Activated naive CD4-positive, alpha-beta T cell treated with anti-CD3 and anti-CD28 coated beads, Interleukin-2, amount 50 U/mL, for 72 hours (primary cell): ENCODE measurements at regions not wholly inside any gene's neighbourhood (a gene's known extent, or its start where the extent isn't known, plus 50 kb on each side); places are given as distances from the start of the nearest gene placed in this dataset.

Experiments used
- ATAC-seq, 2 donors: fragments of 150-1000 bp; cut with Tn5 transposase; 2 replicates each; pipeline ENCODE4 v1.10.0; 2021; ENCODE audit warnings: mild to moderate bottlenecking in 2 of 2, moderate library complexity in 2 of 2
- DNase-seq, 2 donors: peaks; one replicate each; pipeline ENCODE4 v3.0.0; 2021 to 2022; ENCODE audit warnings: low spot score in 2 of 2
- H3K27ac Mint-ChIP-seq, 2 donors: one replicate each; pipeline ENCODE4 v1.8.0; 2022; ENCODE audit warnings: mild to moderate bottlenecking in 2 of 2, mixed read lengths in 2 of 2
- H3K36me3 Mint-ChIP-seq, 2 donors: one replicate each; pipeline ENCODE4 v1.8.0; 2022; ENCODE audit warnings: mixed read lengths in 2 of 2
- H3K9me3 Mint-ChIP-seq, 2 donors: one replicate each; pipeline ENCODE4 v1.8.0; 2022; ENCODE audit warnings: mixed read lengths in 2 of 2

- peaks cover 0 to 7% of the 10 kb centered on the region in 2 donors for H3K36me3 Mint-ChIP-seq
- ATAC-seq (no peak), DNase-seq (no peak)
- no peak overlapping the region for H3K27ac Mint-ChIP-seq
- H3K9me3 Mint-ChIP-seq: peaks cover 0 to 4% of the 10 kb centered on the region in 2 donors
These were observed 384.3 kb upstream of the NR2F2 start for GRCh38 chr15:95946241-95946640.

GRCh38 chr15:95946926-95947325 is 383.6 kb upstream of the NR2F2 start:
- ATAC-seq (no peak), DNase-seq (no peak)
- Mint-ChIP-seq H3K9me3 (peaks cover 0 to 4% of the 10 kb centered on the region in 2 donors), H3K36me3 (peaks cover 2 to 7% of the 10 kb centered on the region in 2 donors), H3K27ac (no peak overlapping the region)

GRCh38 chr15:95948411-95948810 is 382.1 kb upstream of the NR2F2 start:
- peaks cover 0 to 4% of the 10 kb centered on the region in 2 donors for H3K9me3 Mint-ChIP-seq
- DNase-seq (no peak), ATAC-seq (no peak)
- H3K36me3 Mint-ChIP-seq: peaks cover 5 to 7% of the 10 kb centered on the region in 2 donors
- H3K27ac Mint-ChIP-seq: no peak overlapping the region

GRCh38 chr15:95953032-95953431 is 377.5 kb upstream of the NR2F2 start:
- H3K9me3 Mint-ChIP-seq: peaks cover 0 to 4% of the 10 kb centered on the region in 2 donors
- peaks cover 0 to 5% of the 10 kb centered on the region in 2 donors for H3K36me3 Mint-ChIP-seq
- H3K27ac Mint-ChIP-seq: no peak overlapping the region
- DNase-seq: no peak
- ATAC-seq: no peak

- no peak for DNase-seq
- peaks cover 0 to 10% of the 10 kb centered on the region in 2 donors for H3K36me3 Mint-ChIP-seq
- no peak overlapping the region for H3K27ac Mint-ChIP-seq
- H3K9me3 Mint-ChIP-seq: peaks cover 8 to 21% of the 10 kb centered on the region in 2 donors
- ATAC-seq: no peak
These were observed 372.6 kb upstream of the NR2F2 start for GRCh38 chr15:95957861-95958260.

GRCh38 chr15:95958382-95958781 is 372.1 kb upstream of the NR2F2 start:
- no peak for ATAC-seq
- H3K9me3 Mint-ChIP-seq: peaks cover 8 to 21% of the 10 kb centered on the region in 2 donors
- DNase-seq: no peak
- H3K27ac Mint-ChIP-seq: no peak overlapping the region
- H3K36me3 Mint-ChIP-seq: peaks cover 0 to 10% of the 10 kb centered on the region in 2 donors

GRCh38 chr15:95968856-95969255 is 361.6 kb upstream of the NR2F2 start:
- DNase-seq (no peak), ATAC-seq (no peak)
- no peak overlapping the region for H3K27ac Mint-ChIP-seq
- no peaks in the 10 kb centered on the region for H3K36me3 Mint-ChIP-seq
- peaks cover 0 to 2% of the 10 kb centered on the region in 2 donors for H3K9me3 Mint-ChIP-seq

- H3K9me3 Mint-ChIP-seq: no peaks in the 10 kb centered on the region
- no peak overlapping the region for H3K27ac Mint-ChIP-seq
- no peaks in the 10 kb centered on the region for H3K36me3 Mint-ChIP-seq
- no peak for DNase-seq
- no peak for ATAC-seq
These were observed 360.2 kb upstream of the NR2F2 start for GRCh38 chr15:95970326-95970725.

GRCh38 chr15:95972041-95972553 is 358.4 kb upstream of the NR2F2 start:
- Mint-ChIP-seq H3K36me3 (no peaks in the 10 kb centered on the region), H3K27ac (no peak overlapping the region), H3K9me3 (no peaks in the 10 kb centered on the region)
- no peak for DNase-seq
- ATAC-seq: no peak

- DNase-seq (no peak), ATAC-seq (no peak)
- Mint-ChIP-seq H3K27ac (no peak overlapping the region), H3K9me3 (no peaks in the 10 kb centered on the region), H3K36me3 (no peaks in the 10 kb centered on the region)
These were observed 357.7 kb upstream of the NR2F2 start for GRCh38 chr15:95972812-95973211.

GRCh38 chr15:95973566-95974256 is 356.8 kb upstream of the NR2F2 start:
- DNase-seq: no peak
- Mint-ChIP-seq H3K9me3 (no peaks in the 10 kb centered on the region), H3K27ac (no peak overlapping the region), H3K36me3 (no peaks in the 10 kb centered on the region)
- ATAC-seq: no peak

GRCh38 chr15:95975212-95975611 is 355.3 kb upstream of the NR2F2 start:
- ATAC-seq (no peak), DNase-seq (no peak)
- H3K9me3 Mint-ChIP-seq: no peaks in the 10 kb centered on the region
- H3K27ac Mint-ChIP-seq: no peak overlapping the region
- H3K36me3 Mint-ChIP-seq: no peaks in the 10 kb centered on the region

- no peak for DNase-seq
- no peaks in the 10 kb centered on the region for H3K36me3 Mint-ChIP-seq
- H3K27ac Mint-ChIP-seq: no peak overlapping the region
- no peak for ATAC-seq
- peaks cover 0 to 4% of the 10 kb centered on the region in 2 donors for H3K9me3 Mint-ChIP-seq
These were observed 351.2 kb upstream of the NR2F2 start for GRCh38 chr15:95979286-95979685.

- DNase-seq (no peak), ATAC-seq (no peak)
These were observed 349.3 kb upstream of the NR2F2 start for GRCh38 chr15:95981209-95981608.

GRCh38 chr15:95987299-95987698 is 343.2 kb upstream of the NR2F2 start:
- DNase-seq (no peak), ATAC-seq (no peak)
- Mint-ChIP-seq H3K27ac (no peak overlapping the region), H3K9me3 (peaks cover 0 to 4% of the 10 kb centered on the region in 2 donors), H3K36me3 (peaks cover 0 to 10% of the 10 kb centered on the region in 2 donors)

More at GRCh38 chr15:95981209-95981608, 349.3 kb upstream of the NR2F2 start:
- no peak overlapping the region for H3K27ac Mint-ChIP-seq
- peaks cover 0 to 4% of the 10 kb centered on the region in 2 donors for H3K9me3 Mint-ChIP-seq
- H3K36me3 Mint-ChIP-seq: no peaks in the 10 kb centered on the region

GRCh38 chr15:95987886-95988573 is 342.5 kb upstream of the NR2F2 start:
- peaks cover 0 to 10% of the 10 kb centered on the region in 2 donors for H3K36me3 Mint-ChIP-seq
- no peak overlapping the region for H3K27ac Mint-ChIP-seq
- ATAC-seq: no peak

GRCh38 chr15:95988574-95988887 is 342.0 kb upstream of the NR2F2 start:
- H3K36me3 Mint-ChIP-seq: peaks cover 0 to 10% of the 10 kb centered on the region in 2 donors
- H3K9me3 Mint-ChIP-seq: peaks cover 0 to 4% of the 10 kb centered on the region in 2 donors
- DNase-seq (no peak), ATAC-seq (no peak)
- no peak overlapping the region for H3K27ac Mint-ChIP-seq

More at GRCh38 chr15:95987886-95988573, 342.5 kb upstream of the NR2F2 start:
- H3K9me3 Mint-ChIP-seq: peaks cover 0 to 4% of the 10 kb centered on the region in 2 donors
- DNase-seq: no peak

- Mint-ChIP-seq H3K27ac (no peak overlapping the region), H3K36me3 (peaks cover 0 to 10% of the 10 kb centered on the region in 2 donors), H3K9me3 (no peaks in the 10 kb centered on the region)
- DNase-seq (no peak), ATAC-seq (no peak)
These were observed 341.1 kb upstream of the NR2F2 start for GRCh38 chr15:95989392-95989791.
